Keratinocyte (primary cell): ENCODE measurements at regions not wholly inside any gene's neighbourhood (a gene's known extent, or its start where the extent isn't known, plus 50 kb on each side); places are given as distances from the start of the nearest gene placed in this dataset.

Source experiments
- DNase-seq: peaks from one replicate; pipeline ENCODE4 v3.0.0-alpha.2; 2011; ENCODE audit warnings: low read depth, missing footprints, low spot score
- FAIRE-seq: peaks from 2 replicates; lab custom pipeline; 2011; peaks lifted over from hg19 to GRCh38; lab: Jason Lieb, UNC
- H2AFZ ChIP-seq: 2 replicates; pipeline ENCODE4 v1.6.0; 2012; ENCODE audit warnings: low read length, control low read depth, inconsistent platforms; ENCODE audit not compliant: control insufficient read depth
- H3K27ac ChIP-seq: 2 replicates; pipeline ENCODE4 v1.5.1; 2011; ENCODE audit warnings: low read length; ENCODE audit not compliant: control insufficient read depth, insufficient read depth
- H3K27me3 ChIP-seq: 3 replicates; pipeline ENCODE4 v1.6.0; 2011; ENCODE audit warnings: low read length; ENCODE audit not compliant: control insufficient read depth, insufficient read depth; ENCODE audit errors: extremely low read depth
- H3K36me3 ChIP-seq, 2 experiments: 2 replicates in 1 of 2; 3 replicates in 1 of 2; pipeline ENCODE4 v1.5.1; 2011; ENCODE audit warnings: low read length in 2 of 2, mild to moderate bottlenecking in 1 of 2; ENCODE audit not compliant: control insufficient read depth in 2 of 2, insufficient read depth in 2 of 2; ENCODE audit errors: extremely low read depth in 1 of 2
- H3K4me1 ChIP-seq: 3 replicates; pipeline ENCODE4 v1.5.1; 2011; ENCODE audit warnings: low read length; ENCODE audit not compliant: control insufficient read depth, insufficient read depth; ENCODE audit errors: extremely low read depth
- H3K4me2 ChIP-seq: 3 replicates; pipeline ENCODE4 v1.6.0; 2011; ENCODE audit warnings: low read depth, low read length; ENCODE audit not compliant: control insufficient read depth, insufficient read depth; ENCODE audit errors: extremely low read depth
- H3K4me3 ChIP-seq, 3 experiments: fragments of 200-600 bp in 1 of 3; sonication (generic) in 1 of 3; 2 replicates in 2 of 3; 3 replicates in 1 of 3; pipeline ENCODE4 v1.5.1; 2011 to 2016; ENCODE audit warnings: low read length in 3 of 3, mild to moderate bottlenecking in 3 of 3, control low read depth in 2 of 3, inconsistent platforms in 1 of 3, low read depth in 1 of 3, mixed read lengths in 1 of 3, mixed run types in 1 of 3, moderate library complexity in 1 of 3; ENCODE audit not compliant: control insufficient read depth in 2 of 3, insufficient read depth in 2 of 3; ENCODE audit errors: extremely low read depth in 1 of 3
- H3K79me2 ChIP-seq: 2 replicates; pipeline ENCODE4 v1.6.0; 2012; ENCODE audit warnings: low read length; ENCODE audit not compliant: control insufficient read depth, insufficient read depth
- H3K9ac ChIP-seq: 3 replicates; pipeline ENCODE4 v1.6.0; 2011; ENCODE audit warnings: low read length; ENCODE audit not compliant: control insufficient read depth, insufficient read depth; ENCODE audit errors: extremely low read depth
- H3K9me1 ChIP-seq: 3 replicates; pipeline ENCODE4 v1.6.0; 2011; ENCODE audit warnings: low read length; ENCODE audit not compliant: control insufficient read depth, insufficient read depth; ENCODE audit errors: extremely low read depth
- H3K9me3 ChIP-seq: 2 replicates; pipeline ENCODE4 v1.5.1; 2012; ENCODE audit warnings: low read depth, low read length; ENCODE audit not compliant: control insufficient read depth
- H4K20me1 ChIP-seq: 3 replicates; pipeline ENCODE4 v1.6.0; 2011; ENCODE audit warnings: low read length; ENCODE audit not compliant: control insufficient read depth, insufficient read depth; ENCODE audit errors: extremely low read depth
- CTCF ChIP-seq, 3 experiments: IDR thresholded peaks in 1 of 3; conservative IDR thresholded peaks in 1 of 3; optimal IDR thresholded peaks in 1 of 3; 2 replicates in 2 of 3; 3 replicates in 1 of 3; pipeline versions ENCODE3 to v1.5.1; 2011; ENCODE audit warnings: low read length in 3 of 3, mild to moderate bottlenecking in 3 of 3, moderate library complexity in 2 of 3, control low read depth in 1 of 3, inconsistent platforms in 1 of 3; ENCODE audit not compliant: insufficient read depth in 2 of 3; ENCODE audit errors: extremely low read depth in 1 of 3
- EZH2 ChIP-seq: IDR thresholded peaks from one replicate; pipeline ENCODE4 v1.6.1; 2012; ENCODE audit warnings: inconsistent platforms, mild to moderate bottlenecking, low read length, moderate library complexity
- dilution Hi-C: fragments of 300-500 bp; cut with MboI; formaldehyde crosslinking; loops from one replicate; pipeline ENCODE4 v1.7.0; 2020; ENCODE audit warnings: low sequenced_read_pairs; ENCODE audit not compliant: extremely low pct_ligation_motif_present

- Histone ChIP-seq H3K4me2 (no peak overlapping the region), H3K79me2 (no peaks in the 10 kb centered on the region), H3K36me3 (no peaks in the 10 kb centered on the region), H2AFZ (no peak overlapping the region), H3K27me3 (no peaks in the 10 kb centered on the region), H3K4me3 (no peak overlapping the region), H3K4me1 (peaks cover 21% of the 10 kb centered on the region), H3K9me1 (no peaks in the 10 kb centered on the region), H3K27ac (no peak overlapping the region), H3K9ac (no peak overlapping the region), H4K20me1 (no peaks in the 10 kb centered on the region), H3K9me3 (no peaks in the 10 kb centered on the region)
- no peak for FAIRE-seq
- dilution Hi-C loops = no loop called here
- TF ChIP-seq CTCF (optimal IDR thresholded peaks at IDR 0.05 in 1 of 3, IDR thresholded peaks at IDR 0.05 in 1 of 3, conservative IDR thresholded peaks at IDR 0.05 in 1 of 3; ENCODE audit: extremely low read depth in 1 of 3, insufficient read depth in 2 of 3, low read length in 3 of 3) = no peak
- no peak for TF ChIP-seq EZH2
- DNase-seq = no peak
These were observed 430.6 kb upstream of the DAB1 start for GRCh38 chr1:57854436-57854835.

GRCh38 chr1:57850176-57850940, 426.5 kb upstream of the DAB1 start:
- Histone ChIP-seq H3K79me2 (no peaks in the 10 kb centered on the region), H3K27ac (no peak overlapping the region), H3K4me3 (no peak overlapping the region), H3K9me3 (no peaks in the 10 kb centered on the region), H3K4me1 (peaks cover 24% of the 10 kb centered on the region), H3K4me2 (no peak overlapping the region), H3K36me3 (no peaks in the 10 kb centered on the region), H3K9me1 (no peaks in the 10 kb centered on the region), H3K9ac (no peak overlapping the region), H4K20me1 (no peaks in the 10 kb centered on the region), H2AFZ (no peak overlapping the region), H3K27me3 (no peaks in the 10 kb centered on the region)
- dilution Hi-C loops = no loop called here
- DNase-seq (no peak), FAIRE-seq (no peak)
- TF ChIP-seq EZH2 = no peak
- TF ChIP-seq CTCF (optimal IDR thresholded peaks at IDR 0.05 in 1 of 3, IDR thresholded peaks at IDR 0.05 in 1 of 3, conservative IDR thresholded peaks at IDR 0.05 in 1 of 3; ENCODE audit: extremely low read depth in 1 of 3, insufficient read depth in 2 of 3, low read length in 3 of 3) = no peak
